NCI-H2196 (cell line): ENCODE measurements at regions not wholly inside any gene's neighbourhood (a gene's known extent, or its start where the extent isn't known, plus 50 kb on each side); places are given as distances from the start of the nearest gene placed in this dataset.
"Not testable (repeated sequence)": the region's sequence is repeated elsewhere in the genome, so short reads cannot be mapped to it uniquely, and the experiment has no call there.

ENCODE experiments used
- DNase-seq: peaks from one replicate; lab custom pipeline; 2025; ENCODE audit not compliant: unreplicated experiment; lab: John Stamatoyannopoulos, UW

DNA sequence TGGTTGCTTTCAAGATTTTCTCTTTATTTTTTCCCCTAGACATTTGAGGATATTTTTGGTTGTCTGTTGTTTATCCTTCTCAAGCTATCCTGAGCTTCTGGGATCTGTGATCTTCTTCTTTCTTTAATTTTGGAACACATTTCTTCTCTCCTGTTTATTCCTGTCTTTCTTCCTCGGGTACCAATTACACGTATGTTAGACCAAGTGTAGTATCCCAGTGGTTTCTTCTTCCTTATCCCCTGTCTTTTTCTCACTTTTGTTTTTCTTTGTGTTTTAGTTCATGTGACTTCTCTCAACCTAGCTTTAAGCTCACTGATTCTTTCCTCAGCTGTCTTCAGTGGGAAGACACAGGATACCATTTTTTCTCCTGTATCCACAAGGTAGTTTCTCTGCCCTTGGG, 120.0 kb downstream of the GALR1 start:
- DNase-seq: no peak

DNA sequence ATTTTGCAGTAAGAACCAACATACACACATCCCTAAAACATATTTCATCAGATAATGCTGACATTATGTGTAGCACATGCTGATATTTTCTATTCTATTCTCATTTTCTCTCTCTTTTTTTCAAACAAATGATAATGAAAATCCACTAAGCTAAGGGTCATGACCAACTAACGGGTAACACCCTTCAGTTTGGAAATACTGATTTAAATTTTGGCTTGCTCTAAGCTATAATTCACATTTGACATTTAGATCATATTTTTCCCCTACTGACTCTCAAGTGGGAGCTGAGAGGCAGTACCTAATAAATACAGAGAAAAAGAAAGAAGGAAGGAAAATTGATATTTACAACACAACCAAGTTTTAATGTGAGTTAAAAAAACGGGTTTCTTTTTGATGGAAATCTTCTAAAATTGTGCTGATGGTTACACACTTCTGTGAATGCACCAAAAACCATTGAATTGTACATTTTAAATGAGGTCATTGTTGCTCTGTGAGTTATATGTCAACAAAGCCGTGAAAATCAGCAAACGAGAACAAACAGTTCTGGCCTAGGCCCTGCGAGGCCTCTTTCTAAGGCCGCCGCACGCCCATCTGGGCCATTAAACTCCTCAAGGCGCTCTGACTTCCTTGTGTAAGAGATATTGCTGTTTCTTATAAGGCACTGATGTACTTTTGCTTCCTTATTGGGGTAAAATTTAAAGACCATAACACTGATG, 124.2 kb downstream of the GALR1 start:
- no peak for DNase-seq

DNA sequence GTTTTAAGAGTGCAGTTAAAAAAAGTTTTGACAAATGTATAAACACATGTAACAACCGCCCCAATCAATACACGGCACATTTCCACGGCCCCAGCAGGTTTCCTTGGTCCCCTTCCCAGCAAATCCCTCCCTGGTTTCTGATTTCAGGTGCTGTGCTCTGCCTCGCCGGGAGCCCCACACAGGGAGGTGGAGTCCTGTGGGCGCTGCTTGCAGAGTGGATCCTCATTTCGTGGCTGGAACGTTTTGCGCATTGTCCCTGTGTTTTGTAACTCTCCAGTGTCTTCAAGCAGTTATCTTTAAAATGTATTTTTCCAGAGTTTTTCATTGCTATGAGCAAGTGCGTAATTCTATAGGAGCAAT, 124.8 kb downstream of the GALR1 start:
- DNase-seq: no peak

DNA sequence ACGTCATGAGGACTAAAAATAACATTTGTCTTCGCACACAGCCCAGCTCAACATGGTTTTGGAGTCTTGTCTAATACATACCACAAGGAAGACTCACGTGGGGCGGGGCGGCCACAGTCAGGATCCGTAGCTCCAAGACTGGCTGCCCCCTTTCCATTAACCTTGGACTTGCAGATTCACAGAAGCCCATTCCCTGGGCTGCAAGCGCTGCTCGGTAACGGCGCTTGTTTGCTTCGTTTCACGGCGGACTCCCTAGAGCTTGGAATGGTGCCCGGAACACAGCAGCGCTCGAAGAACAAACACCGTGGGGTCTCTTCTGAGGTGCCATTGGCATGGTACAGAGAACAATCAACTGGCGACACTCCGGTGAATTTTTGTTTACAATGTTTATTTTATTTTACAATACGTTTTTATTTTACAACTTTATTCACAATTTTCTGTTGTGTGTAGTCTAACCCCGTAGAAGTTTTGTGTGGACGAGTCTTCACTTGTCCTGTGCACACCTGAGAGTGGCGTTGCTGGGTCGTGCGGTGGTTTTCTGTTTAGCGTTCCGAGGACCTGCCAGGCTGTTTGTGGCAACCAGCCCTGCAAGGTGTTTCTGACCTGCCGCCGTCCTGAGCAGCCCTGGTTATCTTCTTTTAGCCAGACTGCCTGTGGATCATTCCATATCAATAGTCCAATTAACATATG, 126.5 kb downstream of the GALR1 start:
- no peak for DNase-seq

DNA sequence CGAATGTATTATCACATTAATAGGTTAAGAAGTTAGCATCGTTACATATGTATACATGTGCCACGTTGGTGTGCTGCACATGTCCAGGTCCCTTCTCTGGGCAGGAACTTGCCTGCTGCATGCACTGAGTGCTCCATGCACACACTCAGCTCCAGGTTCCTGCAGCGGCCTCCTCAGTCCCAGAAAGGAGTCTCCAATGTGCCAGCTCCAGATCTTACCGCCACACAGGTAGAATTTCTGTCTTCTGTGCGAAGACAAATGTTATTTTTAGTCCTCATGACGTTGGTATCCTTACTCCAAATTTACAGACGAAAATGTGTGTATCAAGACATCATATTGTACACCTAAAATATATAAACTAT, 127.1 kb downstream of the GALR1 start:
- DNase-seq: no peak

DNA sequence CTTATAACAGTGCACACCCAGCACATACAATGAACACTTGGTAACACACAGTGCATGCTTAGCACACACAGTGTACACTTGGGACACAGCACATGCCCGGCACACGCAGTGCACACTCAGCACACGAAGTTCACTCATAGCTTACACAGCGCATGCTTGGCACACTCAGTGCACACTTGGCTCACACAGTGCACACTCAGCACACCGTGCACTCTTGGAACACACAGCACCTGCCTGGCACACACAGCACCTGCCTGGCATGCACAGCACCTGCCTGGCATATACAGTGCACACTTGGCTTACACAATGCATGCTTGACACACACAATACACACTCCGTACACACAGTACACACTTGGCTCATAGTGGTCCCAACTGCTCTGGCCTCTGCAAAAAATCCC, 128.2 kb downstream of the GALR1 start:
- no peak for DNase-seq

DNA sequence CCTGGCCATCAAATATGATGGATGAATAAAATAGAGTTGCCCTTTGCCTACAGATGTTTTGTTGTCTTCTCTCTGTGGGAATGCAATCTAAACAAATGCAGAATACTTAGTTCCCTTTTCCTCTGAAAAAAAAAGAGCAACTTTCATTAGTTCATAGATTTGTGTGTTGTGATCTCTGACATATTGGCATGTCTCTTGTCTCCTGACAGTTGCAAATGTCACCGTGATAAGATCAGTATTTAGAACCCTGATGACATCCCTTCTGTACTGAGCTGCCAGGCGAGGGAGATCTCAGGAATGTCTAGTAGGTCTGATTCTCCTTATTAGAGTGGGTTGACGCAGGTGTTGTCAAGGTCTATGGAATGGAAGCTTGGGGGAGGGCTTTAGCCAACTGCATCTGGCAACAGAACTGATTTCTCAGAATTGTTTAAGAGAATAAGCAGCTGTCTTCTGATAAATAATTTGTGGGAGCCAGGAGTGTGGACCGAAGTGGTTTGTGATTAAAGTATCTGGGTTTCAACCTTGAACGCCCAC, 130.4 kb downstream of the GALR1 start:
- DNase-seq: no peak

DNA sequence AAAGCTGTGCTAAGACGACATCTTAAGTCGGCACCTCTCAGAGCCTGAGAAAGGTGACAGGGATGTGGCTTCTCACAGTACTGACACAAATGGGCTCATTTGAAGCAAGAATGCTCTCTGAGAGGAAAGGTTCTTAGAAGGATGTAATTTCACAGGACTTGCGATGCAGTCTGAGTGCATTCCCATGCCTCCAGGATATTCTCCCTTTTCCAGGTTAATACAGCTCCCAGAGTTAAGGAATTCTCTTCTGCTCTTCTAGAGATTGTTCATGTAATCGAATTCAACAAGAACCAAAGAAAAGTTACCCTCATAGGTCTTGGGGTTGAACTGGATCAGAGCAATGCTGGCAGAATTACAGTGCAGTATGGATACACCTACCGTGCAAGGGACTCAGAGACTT, 131.0 kb downstream of the GALR1 start:
- no peak for DNase-seq

DNA sequence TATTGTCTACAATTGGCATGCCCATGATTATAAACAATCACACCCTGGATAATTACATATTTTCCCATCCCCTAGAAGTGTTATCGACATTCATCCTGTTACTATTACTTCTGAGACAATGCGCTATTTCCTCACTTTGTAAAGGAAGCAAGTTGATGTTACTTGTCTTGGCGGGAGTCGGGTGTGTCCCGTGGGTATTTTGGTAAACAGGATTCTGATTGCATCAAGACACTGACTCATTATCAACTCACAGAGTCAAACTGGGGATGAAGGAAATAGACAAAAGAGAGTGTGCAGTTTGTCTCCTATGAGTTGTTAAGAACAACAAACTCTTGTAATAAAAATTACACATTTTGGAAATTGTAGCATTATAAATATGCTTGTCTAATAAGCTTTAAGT, 142.7 kb downstream of the GALR1 start:
- DNase-seq: no peak

DNA sequence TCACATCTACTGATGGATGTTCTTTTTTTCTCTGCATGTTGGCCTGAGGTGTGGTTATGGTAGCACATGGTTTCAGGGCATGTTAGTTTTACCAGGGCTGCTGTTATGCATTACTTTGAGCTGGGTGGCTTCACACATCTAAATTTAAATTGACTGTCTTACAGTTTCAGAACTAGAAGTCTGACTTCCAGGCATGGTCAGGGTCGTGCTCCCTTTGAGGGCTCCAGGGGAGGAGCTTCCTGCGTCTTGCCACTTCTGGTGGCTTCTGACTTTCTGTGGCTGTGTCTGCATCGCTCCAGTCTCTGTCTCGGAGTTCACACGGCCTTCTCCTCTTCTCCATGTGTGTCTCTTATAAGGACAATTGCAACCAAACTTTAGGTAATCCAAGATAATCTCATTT, 143.9 kb downstream of the GALR1 start:
- no peak for DNase-seq

DNA sequence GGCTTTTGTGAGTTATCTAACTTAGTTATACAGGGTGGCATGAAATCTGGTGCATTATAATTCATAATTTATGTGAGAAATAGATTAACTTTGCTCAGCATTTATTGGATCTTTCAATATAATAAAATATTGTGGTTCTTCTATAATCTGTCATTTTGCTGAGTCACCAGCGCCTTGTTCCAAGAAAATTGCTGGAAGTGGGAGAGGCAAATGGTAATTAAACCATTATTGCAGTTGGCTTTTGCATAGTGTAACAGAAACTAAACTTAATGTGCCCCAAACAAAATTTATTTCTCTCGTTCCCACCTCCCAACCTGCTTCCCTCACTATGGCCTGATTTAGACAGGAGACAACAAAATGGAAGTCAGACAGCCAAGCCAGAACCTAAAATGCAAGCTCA, 146.3 kb downstream of the GALR1 start:
- no peak for DNase-seq

DNA sequence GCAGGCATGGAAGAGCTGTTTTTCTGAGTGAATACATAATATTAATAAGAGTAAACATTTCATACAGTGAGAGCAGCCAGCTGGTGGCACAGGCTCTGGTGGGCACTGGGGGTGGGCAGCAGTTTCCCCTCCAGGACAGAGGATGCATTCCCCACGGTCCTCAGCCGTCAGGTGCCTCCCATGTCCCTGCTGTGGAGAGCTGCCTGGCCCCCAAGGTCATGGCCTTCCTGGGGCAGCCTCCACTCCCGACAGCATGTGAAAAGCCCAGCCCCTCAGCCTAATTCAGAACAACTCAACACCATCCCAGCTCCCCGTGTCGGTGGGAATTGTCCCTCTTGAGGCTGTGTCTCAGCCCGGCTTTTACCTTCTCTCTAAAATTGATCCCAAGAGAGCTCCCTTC, 147.4 kb downstream of the GALR1 start:
- DNase-seq: no peak

DNA sequence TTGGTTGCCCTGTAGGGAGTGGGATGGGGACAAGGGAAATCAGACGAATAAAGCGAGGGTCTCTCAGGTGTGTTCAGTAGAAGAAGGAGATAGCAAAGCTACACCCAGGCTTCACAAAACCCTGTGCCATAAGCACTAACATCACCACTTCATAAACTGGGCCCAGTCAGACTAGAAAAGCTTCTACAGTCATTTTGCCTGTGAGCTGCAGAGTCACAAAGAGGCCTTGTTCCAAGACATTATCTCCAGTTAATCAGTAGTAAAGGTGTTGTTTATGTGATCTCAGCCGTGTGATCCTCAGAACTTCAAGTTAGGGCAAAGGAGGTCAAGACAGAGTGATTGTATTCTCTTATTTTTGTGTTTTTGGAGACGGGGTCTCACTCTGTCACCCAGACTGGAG, 148.0 kb downstream of the GALR1 start:
- DNase-seq: no peak

DNA sequence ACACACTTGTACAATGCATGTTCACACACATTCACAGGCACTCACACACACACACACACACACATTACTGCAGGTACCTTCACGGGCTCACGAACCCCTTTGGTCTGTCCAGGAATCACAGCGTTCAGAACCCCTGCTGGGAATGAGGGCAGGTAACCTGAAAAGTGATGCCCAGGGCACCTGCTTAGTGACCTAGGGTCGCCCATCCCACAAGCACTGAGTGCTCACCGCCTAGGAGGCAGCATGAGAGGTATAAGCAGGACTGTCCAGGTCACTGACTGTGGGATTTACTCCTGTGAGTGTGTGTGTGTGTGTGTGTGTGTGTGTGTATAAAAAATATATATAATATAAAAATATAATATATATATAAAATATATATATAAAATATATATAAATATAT, 150.9 kb downstream of the GALR1 start:
- no peak for DNase-seq

DNA sequence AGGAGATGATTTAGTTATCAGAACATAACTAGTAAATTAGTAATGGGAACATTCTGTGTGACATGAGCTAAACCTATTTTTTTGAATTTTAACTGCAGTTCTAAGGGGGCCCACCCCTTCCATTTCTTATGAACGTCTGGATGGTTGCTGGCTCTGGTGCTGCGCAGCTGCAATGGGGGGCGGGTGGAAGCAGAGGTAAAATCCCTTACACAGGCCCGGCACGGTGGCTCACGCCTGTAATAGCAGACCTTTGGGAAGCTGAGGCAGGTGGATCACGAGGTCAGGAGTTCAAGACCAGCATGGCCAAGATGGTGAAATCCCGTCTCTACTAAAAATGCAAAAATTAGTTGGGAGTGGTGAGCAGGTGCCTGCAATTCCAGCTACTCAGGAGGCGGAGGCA, 151.5 kb downstream of the GALR1 start:
- no peak for DNase-seq

DNA sequence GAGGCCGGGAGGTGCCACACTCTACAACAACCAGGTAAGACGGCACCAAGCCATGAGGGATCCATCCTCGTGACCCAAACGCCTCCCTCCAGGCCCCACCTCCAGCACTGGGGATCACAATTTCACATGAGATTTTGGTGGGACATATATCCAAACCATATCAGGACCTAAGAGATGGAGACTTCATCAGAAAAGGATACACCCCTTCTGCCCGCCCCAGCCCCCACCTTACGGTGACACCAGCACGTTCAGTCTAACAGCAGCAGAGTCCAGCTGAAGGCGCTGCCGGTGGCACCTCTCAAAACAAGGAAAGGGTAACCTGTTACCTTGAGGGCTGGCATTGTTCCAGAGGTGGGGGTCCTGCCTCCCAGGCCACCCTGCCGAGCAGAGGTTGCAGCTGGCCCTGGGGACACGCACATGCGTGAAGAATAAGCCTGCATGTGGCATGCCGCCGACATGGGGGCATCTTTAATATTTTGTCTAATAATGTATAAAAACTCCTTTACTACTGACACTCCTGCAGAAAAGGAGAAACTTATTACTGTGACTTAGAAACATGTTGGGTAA, 154.4 kb downstream of the GALR1 start:
- DNase-seq: no peak

DNA sequence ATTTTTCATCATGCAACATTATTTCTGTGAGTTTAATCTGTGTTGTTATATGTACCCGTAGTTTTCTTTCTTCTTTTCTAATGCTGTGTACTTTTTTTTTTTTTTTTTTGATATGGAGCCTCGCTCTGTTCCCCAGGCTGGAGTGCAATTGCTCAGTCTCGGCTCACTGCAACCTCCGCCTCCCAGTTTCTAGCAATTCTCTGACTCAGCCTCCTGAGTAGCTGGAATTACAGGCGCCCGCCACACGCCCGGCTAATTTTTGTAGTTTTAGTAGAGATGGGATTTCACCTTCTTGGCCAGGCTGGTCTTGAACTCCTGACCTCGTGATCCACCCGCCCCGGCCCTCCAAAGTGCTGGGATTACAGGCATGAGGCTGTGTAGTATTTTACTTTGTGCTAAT, 155.4 kb downstream of the GALR1 start:
- no peak for DNase-seq

DNA sequence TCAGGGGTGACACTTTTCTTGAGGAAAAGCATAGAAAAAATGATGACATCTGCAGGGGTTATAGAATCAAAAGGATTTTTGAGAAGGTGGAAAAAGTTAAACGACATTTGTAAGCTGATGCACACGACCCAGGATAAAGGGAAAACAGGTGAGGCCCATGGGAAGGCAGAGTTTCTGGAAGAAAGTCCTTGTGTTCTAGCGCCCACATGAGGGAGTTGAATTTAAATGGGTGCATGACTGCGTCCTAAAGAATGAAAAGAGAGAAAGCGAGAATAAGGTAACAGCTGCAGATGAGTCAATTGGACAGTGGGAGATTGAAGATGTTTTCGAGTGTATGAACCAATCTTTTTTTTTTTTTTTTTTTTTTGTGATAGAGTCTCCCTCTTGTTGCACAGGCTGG, 158.1 kb downstream of the GALR1 start:
- DNase-seq: no peak

DNA sequence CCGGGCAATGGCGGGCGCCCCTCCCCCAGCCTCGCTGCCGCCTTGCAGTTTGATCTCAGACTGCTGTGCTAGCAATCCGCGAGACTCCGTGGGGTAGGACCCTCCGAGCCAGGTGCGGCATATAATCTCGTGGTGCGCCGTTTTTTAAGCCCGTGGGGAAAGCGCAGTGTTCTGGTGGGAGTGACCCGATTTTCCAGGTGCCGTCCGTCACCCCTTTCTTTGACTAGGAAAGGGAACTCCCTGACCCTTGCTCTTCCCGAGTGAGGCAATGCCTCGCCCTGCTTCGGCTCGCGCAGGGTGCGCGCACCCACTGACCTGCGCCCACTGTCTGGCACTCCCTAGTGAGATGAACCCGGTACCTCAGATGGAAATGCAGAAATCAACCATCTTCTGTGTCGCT, 171.9 kb downstream of the GALR1 start:
- DNase-seq: not testable (repeated sequence)

DNA sequence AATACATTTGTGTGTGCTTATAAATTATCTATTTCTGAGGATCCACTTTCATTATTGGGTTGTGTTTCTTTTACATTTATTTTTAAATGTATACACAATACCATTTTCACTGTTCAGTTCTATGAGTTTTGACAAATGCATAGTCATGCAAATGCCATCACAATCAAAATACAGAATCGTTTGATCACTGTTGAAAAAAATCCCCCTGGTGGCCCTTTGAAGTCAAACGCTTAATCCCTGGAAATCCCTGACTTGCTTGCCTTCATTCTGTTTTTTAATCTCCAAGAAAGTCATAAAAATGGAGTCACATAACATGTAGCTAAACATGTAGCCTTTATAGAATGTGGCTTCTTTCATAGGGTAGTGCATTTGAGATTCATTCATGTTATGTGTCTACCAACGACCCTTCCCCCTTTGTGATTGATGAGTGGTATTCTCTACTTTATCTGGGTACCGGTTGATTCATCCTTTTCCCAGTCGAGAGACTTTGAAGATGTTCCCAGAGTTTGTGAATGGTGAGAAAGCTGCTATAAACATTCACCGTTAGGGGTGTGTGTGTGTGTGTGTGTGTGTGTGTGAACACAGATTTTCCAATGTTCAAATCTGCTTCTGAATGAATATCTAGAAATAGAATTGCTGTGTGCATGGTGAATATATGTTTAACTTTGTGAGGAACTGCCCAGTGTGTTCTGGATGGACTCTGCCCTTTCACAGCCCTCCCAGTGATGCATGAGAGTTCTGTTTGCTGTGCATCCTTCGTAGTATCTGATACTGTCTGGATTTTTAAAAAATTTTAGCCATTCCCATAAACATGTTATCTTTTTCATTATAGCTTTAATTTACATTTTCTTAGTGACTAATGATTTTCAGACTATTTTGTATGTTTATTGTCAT, 173.6 kb downstream of the GALR1 start:
- peak; percentile 2 for DNase-seq

DNA sequence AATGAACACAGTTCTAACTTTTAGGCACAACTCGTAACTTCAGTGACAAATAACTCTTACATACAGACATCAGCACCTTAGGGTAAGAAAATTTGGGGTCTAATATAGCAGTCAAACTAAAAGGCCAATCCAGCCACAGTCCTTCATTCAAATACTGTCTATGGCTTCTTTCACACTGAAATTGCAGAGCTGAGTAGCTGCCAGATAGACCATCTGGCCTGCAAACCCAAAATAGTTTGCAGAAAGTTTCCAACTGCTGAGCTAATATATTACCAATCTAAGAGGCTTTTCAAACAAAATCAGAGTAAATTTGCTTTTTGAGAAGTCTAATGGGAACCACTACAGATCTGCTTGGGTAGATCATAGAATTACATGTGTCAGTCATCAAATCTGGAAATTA, 183.4 kb downstream of the GALR1 start:
- no peak for DNase-seq

DNA sequence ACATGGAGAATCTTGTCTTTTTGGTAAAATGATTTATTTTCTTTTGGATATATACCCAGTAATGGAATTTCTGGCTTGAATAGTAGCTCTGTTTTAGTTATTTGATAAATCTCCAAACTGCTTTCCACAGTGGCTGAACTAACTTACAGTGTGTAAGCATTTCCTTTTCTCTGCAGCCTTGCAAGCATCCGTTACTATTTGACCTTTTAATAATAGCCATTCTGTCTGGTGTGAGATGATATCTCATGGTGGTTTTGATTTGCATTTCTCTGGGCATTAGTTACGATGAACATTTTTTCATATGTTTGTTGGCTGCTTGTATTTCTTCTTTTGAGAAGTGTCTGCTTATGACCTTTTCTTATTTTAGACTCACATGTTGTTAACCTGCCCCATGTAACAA, 190.2 kb downstream of the GALR1 start:
- no peak for DNase-seq
